B cell (primary cell): ENCODE measurements at regions not wholly inside any gene's neighbourhood (a gene's known extent, or its start where the extent isn't known, plus 50 kb on each side); places are given as distances from the start of the nearest gene placed in this dataset.

ENCODE experiments used
- ATAC-seq: fragments of 200-7000 bp; cut with Tn5 transposase; one replicate; pipeline ENCODE4 v1.10.0; 2021; ENCODE audit warnings: low read depth, mild to moderate bottlenecking, moderate number of reproducible peaks, moderate library complexity
- CTCF ChIA-PET: fragments of 350-600 bp; sonication (Branson Sonifier 250); formaldehyde crosslinking; loops from one replicate; lab custom pipeline; 2021; ENCODE audit warnings: antibody characterized with exemption, inconsistent platforms; lab: Charles Lee
- POLR2A ChIA-PET: fragments of 350-600 bp; sonication (Branson Sonifier 250); formaldehyde crosslinking; loops from one replicate; lab custom pipeline; 2021; ENCODE audit warnings: antibody characterized with exemption; lab: Charles Lee
- DNase-seq: peaks from one replicate; pipeline ENCODE4 v3.0.0; 2013
- H2AFZ ChIP-seq: 2 replicates; pipeline ENCODE4 v1.6.1; 2012; ENCODE audit warnings: mild to moderate bottlenecking, low read depth, low read length; ENCODE audit not compliant: insufficient read depth, poor library complexity, severe bottlenecking
- H3K27ac ChIP-seq, 2 donors: 1 replicate in 1 of 2; 2 replicates in 1 of 2; pipeline ENCODE4 v1.5.1; 2012 to 2013; ENCODE audit warnings: low read length in 2 of 2, mild to moderate bottlenecking in 2 of 2, moderate library complexity in 1 of 2
- H3K27me3 ChIP-seq, 4 experiments: fragments of 200-600 bp in 1 of 4; sonication (generic) in 1 of 4; replicated peaks in 1 of 4; 1 replicate in 2 of 4; 2 replicates in 2 of 4; pipeline versions ENCODE4 v1.6.1 to v1.7.0; 2013 to 2016; ENCODE audit warnings: low read length in 3 of 4, mild to moderate bottlenecking in 2 of 4, mixed read lengths in 1 of 4, moderate library complexity in 1 of 4; ENCODE audit not compliant: insufficient read depth in 4 of 4, control insufficient read depth in 3 of 4; ENCODE audit errors: control extremely low read depth in 1 of 4
- H3K36me3 ChIP-seq, 2 experiments: replicated peaks in 1 of 2; 1 replicate in 1 of 2; 2 replicates in 1 of 2; pipeline versions ENCODE4 v1.6.1 to v1.7.1; 2013; ENCODE audit warnings: low read length in 1 of 2; ENCODE audit not compliant: insufficient read depth in 2 of 2, control insufficient read depth in 1 of 2; ENCODE audit errors: control extremely low read depth in 1 of 2, extremely low read depth in 1 of 2
- H3K4me1 ChIP-seq, 2 donors: fragments of 200-600 bp in 1 of 2; sonication (generic) in 1 of 2; 1 replicate in 1 of 2; 2 replicates in 1 of 2; pipeline versions ENCODE4 v1.5.1 to v1.6.1; 2013 to 2017; ENCODE audit warnings: low read length in 2 of 2; ENCODE audit not compliant: control insufficient read depth in 2 of 2, insufficient read depth in 2 of 2
- H3K4me2 ChIP-seq: replicated peaks from 2 replicates; pipeline ENCODE3; 2012; ENCODE audit warnings: mild to moderate bottlenecking, low read depth, low read length; ENCODE audit not compliant: poor library complexity, severe bottlenecking
- H3K4me3 ChIP-seq, 5 experiments: fragments of 200-600 bp in 1 of 5; sonication (generic) in 1 of 5; 1 replicate in 3 of 5; 2 replicates in 2 of 5; pipeline versions ENCODE4 v1.5.1 to v1.7.0; 2011 to 2016; ENCODE audit warnings: low read length in 4 of 5, mild to moderate bottlenecking in 4 of 5, low read depth in 2 of 5, control low read depth in 1 of 5, moderate library complexity in 1 of 5; ENCODE audit not compliant: insufficient read depth in 1 of 5; ENCODE audit errors: control extremely low read depth in 1 of 5, extremely low read depth in 1 of 5
- H3K79me2 ChIP-seq: fragments of 200-600 bp; sonication (generic); one replicate; pipeline ENCODE4 v1.6.0; 2016; ENCODE audit warnings: low read length; ENCODE audit not compliant: control insufficient read depth, insufficient read depth
- H3K9ac ChIP-seq: fragments of 200-600 bp; sonication (generic); 2 replicates; pipeline ENCODE4 v1.6.1; 2017; ENCODE audit warnings: mild to moderate bottlenecking, low read length, moderate library complexity
- H3K9me3 ChIP-seq, 3 donors: one replicate each; pipeline versions ENCODE4 v1.6.1 to v1.7.1; 2013; ENCODE audit warnings: low read length in 2 of 3; ENCODE audit not compliant: control insufficient read depth in 2 of 3, insufficient read depth in 1 of 3; ENCODE audit errors: control extremely low read depth in 1 of 3
- H4K20me1 ChIP-seq: 2 replicates; pipeline ENCODE4 v1.6.0; 2012; ENCODE audit warnings: mild to moderate bottlenecking, low read length; ENCODE audit not compliant: insufficient read depth, control insufficient read depth, poor library complexity, severe bottlenecking
- H3K27ac Mint-ChIP-seq: one replicate; pipeline ENCODE4 v1.8.0; 2021; ENCODE audit warnings: mixed read lengths
- H3K27me3 Mint-ChIP-seq: one replicate; pipeline ENCODE4 v1.8.0; 2021; ENCODE audit warnings: mixed read lengths
- H3K4me1 Mint-ChIP-seq: one replicate; pipeline ENCODE4 v1.8.0; 2021; ENCODE audit warnings: mixed read lengths
- H3K4me3 Mint-ChIP-seq: one replicate; pipeline ENCODE4 v1.8.0; 2021; ENCODE audit warnings: mixed read lengths
- H3K9me3 Mint-ChIP-seq: one replicate; pipeline ENCODE4 v1.8.0; 2022; ENCODE audit warnings: mixed read lengths; ENCODE audit not compliant: insufficient read depth
- EZH2 ChIP-seq: IDR thresholded peaks from 2 replicates; pipeline ENCODE4 v1.6.1; 2012; ENCODE audit warnings: borderline replicate concordance, low read depth, mild to moderate bottlenecking, moderate library complexity, low read length; ENCODE audit not compliant: insufficient read depth, poor library complexity, severe bottlenecking
- WGBS: methylation state at CpG from one replicate; pipeline ENCODE4 v1.1.5; 2013; ENCODE audit warnings: missing lambda C conversion rate; ENCODE audit not compliant: insufficient coverage; 5-methylcytosine and 5-hydroxymethylcytosine counted together
- intact Hi-C: fragments of 100-400 bp; cut with micrococcal nuclease; formaldehyde crosslinking; loops from one replicate; pipeline ENCODE4 v1.10.0; 2022
- TF ChIP-seq, protein P1 (sequence below): fragments of 200-600 bp; IDR thresholded peaks from one replicate; pipeline ENCODE4 v1.8.0; 2022; ENCODE audit warnings: antibody characterized with exemption, mild to moderate bottlenecking

DNA sequence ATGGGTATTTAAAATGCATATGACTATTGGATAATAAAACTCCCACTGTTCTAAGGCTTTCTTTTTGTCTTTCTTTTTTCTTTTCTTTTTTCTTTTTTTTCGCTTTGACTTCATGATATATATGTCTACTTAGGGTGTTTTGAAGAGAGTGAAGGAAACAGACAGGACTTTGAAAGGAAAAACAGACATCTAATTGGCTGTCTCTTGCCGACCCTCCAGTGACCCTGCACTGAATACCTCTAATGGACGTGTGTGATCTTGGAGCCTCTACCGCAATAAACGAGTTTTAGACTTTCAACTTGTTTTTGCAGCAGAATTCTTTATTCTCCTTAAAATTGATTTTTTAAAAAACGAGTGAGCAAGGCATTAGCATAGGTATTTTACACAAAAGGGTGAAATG, 158.1 kb upstream of the NR2F2 start:
- Histone ChIP-seq H3K27me3 (no peaks in the 10 kb centered on the region), H3K4me3 (no peak overlapping the region), H3K9ac (no peak overlapping the region), H3K9me3 (no peaks in the 10 kb centered on the region), H3K79me2 (no peaks in the 10 kb centered on the region), H3K36me3 (no peaks in the 10 kb centered on the region), H4K20me1 (no peaks in the 10 kb centered on the region), H3K4me2 (no peak overlapping the region), H3K4me1 (no peaks in the 10 kb centered on the region), H2AFZ (no peak overlapping the region), H3K27ac (no peak overlapping the region)
- no peak for ATAC-seq
- H3K4me3 Mint-ChIP-seq: no peak overlapping the region
- H3K27ac Mint-ChIP-seq: no peak overlapping the region
- WGBS: 22% methylated on average over 1 of the region's 6 CpGs
- H3K4me1 Mint-ChIP-seq: no peaks in the 10 kb centered on the region
- intact Hi-C loops: no loop called here
- ChIA-PET POLR2A (no interaction called here), CTCF (no interaction called here)
- no peaks in the 10 kb centered on the region for H3K27me3 Mint-ChIP-seq
- no peak for DNase-seq
- H3K9me3 Mint-ChIP-seq: peaks cover 3% of the 10 kb centered on the region
- TF ChIP-seq, protein P1, sequence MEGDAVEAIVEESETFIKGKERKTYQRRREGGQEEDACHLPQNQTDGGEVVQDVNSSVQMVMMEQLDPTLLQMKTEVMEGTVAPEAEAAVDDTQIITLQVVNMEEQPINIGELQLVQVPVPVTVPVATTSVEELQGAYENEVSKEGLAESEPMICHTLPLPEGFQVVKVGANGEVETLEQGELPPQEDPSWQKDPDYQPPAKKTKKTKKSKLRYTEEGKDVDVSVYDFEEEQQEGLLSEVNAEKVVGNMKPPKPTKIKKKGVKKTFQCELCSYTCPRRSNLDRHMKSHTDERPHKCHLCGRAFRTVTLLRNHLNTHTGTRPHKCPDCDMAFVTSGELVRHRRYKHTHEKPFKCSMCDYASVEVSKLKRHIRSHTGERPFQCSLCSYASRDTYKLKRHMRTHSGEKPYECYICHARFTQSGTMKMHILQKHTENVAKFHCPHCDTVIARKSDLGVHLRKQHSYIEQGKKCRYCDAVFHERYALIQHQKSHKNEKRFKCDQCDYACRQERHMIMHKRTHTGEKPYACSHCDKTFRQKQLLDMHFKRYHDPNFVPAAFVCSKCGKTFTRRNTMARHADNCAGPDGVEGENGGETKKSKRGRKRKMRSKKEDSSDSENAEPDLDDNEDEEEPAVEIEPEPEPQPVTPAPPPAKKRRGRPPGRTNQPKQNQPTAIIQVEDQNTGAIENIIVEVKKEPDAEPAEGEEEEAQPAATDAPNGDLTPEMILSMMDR: no peak
- TF ChIP-seq EZH2: no peak

DNA sequence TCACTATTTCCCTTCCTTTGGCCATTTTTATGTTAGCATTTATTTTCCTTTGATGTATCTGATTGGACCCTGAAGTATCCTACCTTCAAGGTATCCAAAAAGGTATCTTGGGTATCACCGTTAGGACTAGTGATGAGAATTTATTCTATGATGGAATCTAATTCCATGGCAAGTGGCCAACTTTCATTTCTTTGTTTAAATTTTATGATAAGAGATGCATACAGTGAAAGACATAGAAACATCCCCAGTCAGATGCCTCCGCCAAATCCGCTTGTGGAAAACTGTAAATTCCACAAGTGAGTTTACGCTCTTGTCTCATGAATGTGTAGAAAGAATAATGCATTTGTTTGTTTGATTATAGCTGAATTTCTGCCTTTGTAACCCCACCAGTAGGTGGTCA, 153.7 kb upstream of the NR2F2 start:
- no peak overlapping the region for H3K9ac ChIP-seq
- H2AFZ ChIP-seq: no peak overlapping the region
- no peak overlapping the region for H3K27ac Mint-ChIP-seq
- ATAC-seq (no peak), DNase-seq (no peak)
- H3K27ac ChIP-seq: no peak overlapping the region
- TF ChIP-seq, protein P1: no peak
- TF ChIP-seq EZH2: no peak
- CTCF ChIA-PET: no interaction called here
- no peaks in the 10 kb centered on the region for H3K4me1 Mint-ChIP-seq
- no peaks in the 10 kb centered on the region for H3K27me3 Mint-ChIP-seq
- H3K4me3 Mint-ChIP-seq: no peak overlapping the region
- H3K4me3 ChIP-seq: no peak overlapping the region
- H3K27me3 ChIP-seq: no peaks in the 10 kb centered on the region
- H3K4me1 ChIP-seq: no peaks in the 10 kb centered on the region
- no peaks in the 10 kb centered on the region for H3K79me2 ChIP-seq
- no peaks in the 10 kb centered on the region for H4K20me1 ChIP-seq
- intact Hi-C loops: no loop called here
- H3K9me3 ChIP-seq: peaks cover 0 to 4% (median 0%) of the 10 kb centered on the region in 3 donors
- POLR2A ChIA-PET: no interaction called here
- H3K9me3 Mint-ChIP-seq: no peaks in the 10 kb centered on the region
- no peaks in the 10 kb centered on the region for H3K36me3 ChIP-seq
- WGBS: no CpG with 5 or more reads among the region's 4 CpGs
- no peak overlapping the region for H3K4me2 ChIP-seq
